Superior temporal gyrus (tissue), 1 donor: ENCODE measurements at regions not wholly inside any gene's neighbourhood (a gene's known extent, or its start where the extent isn't known, plus 50 kb on each side); places are given as distances from the start of the nearest gene placed in this dataset.
A peak's percentile ranks its signal among the peaks of the same experiment; 100 is the strongest.

Source experiments
- DNase-seq: peaks from one replicate; pipeline ENCODE4 v3.0.0-alpha.2; 2016; ENCODE audit errors: extremely low spot score

DNA sequence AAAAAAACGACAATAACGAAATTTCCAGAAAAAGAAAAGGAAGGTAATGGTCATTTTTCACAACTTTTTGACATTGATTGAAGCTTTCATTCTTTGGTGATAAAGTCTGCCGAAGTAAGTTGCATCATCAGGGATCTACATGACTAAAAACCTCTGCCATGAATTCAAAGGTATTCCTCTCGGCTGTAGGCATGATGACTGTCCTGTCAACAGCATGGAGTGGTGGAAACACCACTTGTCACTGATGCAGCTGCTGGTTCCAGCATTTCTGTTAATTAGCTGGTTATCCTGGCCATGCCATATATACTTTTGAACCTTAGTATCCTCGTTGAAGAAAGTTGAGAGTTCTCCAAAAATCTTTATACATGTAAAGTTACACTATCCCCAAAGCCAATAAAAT lies 859.0 kb upstream of the ARPP21 start:
- DNase-seq = no peak

- no peak for DNase-seq
Observed at GRCh38 chr3:34780973-34781372, 858.4 kb upstream of the ARPP21 start.

- no peak for DNase-seq
Observed at GRCh38 chr3:34782871-34783270, 856.5 kb upstream of the ARPP21 start.

- DNase-seq = no peak
Observed at GRCh38 chr3:34783876-34784275, 855.4 kb upstream of the ARPP21 start.

DNA sequence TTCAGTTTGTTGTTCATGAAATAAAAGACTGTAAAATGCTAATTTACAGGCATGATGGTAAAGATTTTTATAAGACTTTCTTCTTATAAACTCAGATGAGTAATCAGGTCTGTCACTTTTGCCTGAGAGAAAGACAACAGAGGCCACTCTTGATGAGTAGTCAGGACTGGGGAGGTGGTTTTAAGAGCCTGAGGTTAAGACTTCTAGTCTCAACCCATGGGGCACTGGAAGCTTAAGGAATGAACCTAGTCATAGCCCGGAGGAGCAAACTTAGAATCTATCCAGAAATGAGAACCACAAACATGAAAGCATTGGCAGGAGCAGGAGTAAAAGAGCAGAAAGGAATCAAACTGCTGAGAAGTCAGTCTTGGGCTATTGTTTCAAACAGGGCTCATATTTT lies 846.3 kb upstream of the ARPP21 start:
- DNase-seq = no peak

GRCh38 chr3:34807611-34808010 lies 831.7 kb upstream of the ARPP21 start:
- no peak for DNase-seq

GRCh38 chr3:34808287-34808686 lies 831.0 kb upstream of the ARPP21 start:
- no peak for DNase-seq

DNA sequence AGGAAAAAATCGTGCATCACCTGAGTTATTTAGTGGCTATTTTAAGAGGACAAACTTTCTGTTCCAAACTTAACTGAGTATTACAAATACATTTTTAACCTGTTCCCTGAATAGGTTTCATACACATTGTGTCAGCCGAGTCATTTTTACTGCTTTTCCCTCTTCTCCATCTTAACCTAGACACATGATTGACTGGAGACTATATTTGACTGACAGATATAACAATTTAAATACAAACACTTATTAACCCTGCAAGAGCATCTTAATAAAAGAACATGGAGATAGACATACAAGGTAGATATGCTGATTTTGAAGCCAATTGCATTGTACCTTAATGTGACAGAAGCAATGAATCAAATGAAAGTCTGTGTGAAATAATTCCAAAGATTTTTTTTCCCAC lies 810.5 kb upstream of the ARPP21 start:
- no peak for DNase-seq

DNA sequence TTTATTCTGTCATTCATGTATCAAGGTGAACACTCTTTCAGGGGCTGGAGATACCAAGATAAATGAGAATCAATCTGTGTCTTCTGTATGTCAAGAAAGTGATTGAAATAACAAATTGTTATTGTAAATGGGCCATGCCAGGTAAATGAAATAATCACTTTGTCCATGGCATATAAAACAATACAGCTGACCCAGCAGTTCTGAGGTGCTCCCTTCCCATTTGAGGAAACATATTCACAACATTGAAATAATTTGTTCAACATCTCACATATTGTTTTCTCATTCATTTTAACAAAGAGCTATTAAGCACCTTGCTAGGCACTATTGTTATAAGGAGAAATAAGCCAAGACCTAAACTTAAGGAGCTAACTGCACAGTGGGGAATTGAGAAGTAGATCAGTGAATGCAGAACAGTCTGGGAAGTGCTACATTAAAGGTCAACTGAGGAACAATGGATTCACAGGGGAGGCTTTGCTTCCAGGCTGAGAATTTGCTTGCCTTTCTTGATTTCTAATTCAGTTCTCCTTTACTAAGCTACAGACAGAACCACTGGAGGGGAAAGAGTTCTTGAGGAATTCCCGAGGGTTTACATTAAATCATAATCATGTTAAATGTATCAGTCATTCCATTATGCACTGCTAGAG lies 806.3 kb upstream of the ARPP21 start:
- no peak for DNase-seq

GRCh38 chr3:34837848-34838741 lies 801.2 kb upstream of the ARPP21 start:
- no peak for DNase-seq

- peak; percentile 36 for DNase-seq
Observed at GRCh38 chr3:34842706-34843480, 796.4 kb upstream of the ARPP21 start.

DNA sequence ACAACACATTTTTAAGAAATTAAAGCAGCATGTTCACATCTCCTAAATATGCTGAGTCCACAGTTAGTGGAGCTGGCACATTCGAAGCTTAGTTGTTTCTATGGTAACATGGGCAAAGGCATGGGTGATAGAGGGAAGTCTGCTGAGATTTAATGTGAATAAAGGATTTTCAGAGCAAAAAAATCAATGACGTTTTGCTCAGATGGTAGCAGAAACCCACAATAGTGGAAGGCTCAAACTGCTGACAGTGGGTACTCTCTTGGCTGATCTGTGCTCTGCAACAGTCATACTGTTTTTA lies 795.1 kb upstream of the ARPP21 start:
- DNase-seq = peak; percentile 34

DNA sequence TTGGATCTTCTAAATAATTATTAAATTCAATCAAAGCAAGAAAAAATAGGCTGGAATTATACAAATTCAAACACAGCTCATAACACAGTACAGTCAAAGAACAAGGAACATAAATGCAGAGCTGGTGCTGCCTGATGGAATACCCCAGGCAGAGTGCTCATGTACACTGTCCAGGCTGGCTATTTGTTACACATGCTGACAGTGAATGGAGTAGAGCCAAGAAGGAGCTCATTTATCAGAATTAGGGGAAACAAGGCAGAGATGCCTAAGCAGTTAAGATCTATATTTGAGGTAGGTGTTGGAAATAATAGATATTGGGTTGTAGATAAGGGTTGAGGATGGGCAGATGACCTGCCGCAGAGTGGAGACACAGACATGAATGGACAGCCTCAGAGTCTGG lies 788.2 kb upstream of the ARPP21 start:
- DNase-seq = no peak

- no peak for DNase-seq
Observed at GRCh38 chr3:34852844-34853439, 786.4 kb upstream of the ARPP21 start.

- peak; percentile 36 for DNase-seq
Observed at GRCh38 chr3:34856081-34856947, 783.0 kb upstream of the ARPP21 start.

DNA sequence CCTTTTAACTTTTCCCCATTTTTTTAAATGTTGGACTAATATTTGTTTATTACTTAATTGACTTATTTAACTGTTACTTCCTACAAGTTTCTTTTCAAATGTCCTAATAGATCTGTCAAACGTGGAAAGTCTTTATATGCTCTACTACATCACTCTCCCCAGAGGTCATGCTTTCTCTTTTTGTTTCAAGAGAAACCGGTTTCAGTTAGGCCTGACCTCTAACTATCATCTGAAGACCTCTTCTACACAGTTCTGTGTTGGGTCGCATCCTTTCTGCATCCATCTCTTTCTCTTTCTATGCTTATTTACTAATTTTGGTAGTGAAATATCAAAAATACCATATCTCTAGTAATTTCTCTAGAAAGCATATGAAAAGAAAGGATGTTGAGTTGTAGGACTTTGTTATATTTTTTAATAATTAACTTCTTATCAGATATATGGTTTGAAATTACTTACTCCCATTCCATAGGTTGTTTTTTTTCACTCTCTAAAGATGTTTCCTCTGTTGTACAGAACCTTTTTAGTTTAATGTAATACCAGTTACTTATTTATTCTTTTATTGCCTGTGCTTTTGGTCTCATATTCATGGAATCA lies 781.2 kb upstream of the ARPP21 start:
- no peak for DNase-seq

DNA sequence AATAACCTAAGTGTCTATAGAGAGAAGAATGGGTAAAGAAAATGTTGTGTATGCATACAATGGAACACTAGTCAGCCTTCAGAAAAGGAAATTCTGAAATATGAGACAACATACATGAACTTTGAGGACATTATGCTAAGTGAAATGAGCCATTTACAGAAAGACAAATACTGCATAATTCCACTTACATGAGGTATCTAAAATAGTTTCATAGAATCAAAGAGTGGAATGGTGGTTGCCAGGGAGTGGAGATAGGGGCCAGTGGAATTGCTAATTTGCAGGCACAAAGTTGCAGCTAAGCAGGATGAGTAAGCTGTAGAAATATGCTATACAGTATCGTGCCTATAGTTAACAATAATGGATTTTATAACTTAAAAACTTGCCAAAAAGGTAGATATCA lies 779.6 kb upstream of the ARPP21 start:
- no peak for DNase-seq

GRCh38 chr3:34862456-34862855 lies 776.9 kb upstream of the ARPP21 start:
- no peak for DNase-seq

DNA sequence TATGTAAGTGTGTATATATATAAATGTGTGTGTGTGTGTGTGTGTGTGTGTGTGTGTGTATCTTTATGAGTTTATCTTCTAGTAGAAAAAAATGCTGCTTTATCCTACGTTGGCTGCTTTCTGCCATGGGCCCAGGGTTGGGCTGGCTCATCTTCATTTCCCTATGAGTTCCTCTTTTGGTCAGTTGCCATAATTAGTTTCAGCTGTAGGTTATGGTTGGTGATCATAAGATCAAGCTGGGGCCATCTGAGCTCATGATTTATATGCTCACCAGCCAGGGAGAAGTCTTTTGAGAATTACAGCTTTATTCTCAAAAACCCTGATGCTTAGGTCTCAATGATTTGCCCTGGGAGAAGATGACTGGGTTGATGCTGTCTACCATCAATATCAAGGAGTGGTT lies 775.8 kb upstream of the ARPP21 start:
- DNase-seq = no peak

DNA sequence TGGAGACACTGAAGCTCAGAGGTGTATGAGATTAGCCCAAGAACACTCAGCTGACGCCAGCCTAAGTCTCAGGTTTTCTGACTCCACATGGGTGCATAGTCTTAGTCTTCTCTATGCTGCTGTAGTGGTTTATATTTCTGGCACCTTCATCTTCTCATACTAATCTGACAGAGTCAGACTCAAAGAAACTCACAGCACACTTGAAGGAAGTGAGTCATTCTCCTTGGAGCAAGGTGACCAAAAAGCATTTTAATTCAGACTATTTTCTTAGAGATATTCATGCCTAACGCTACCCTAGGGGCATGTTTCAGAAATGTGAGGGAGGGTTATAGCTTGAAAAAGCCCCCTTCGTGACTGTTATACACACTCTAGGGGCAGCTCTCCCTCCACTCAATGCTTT lies 775.3 kb upstream of the ARPP21 start:
- no peak for DNase-seq

GRCh38 chr3:34865346-34865745 lies 774.0 kb upstream of the ARPP21 start:
- no peak for DNase-seq
